Stimulated activated naive CD4-positive, alpha-beta T cell treated with Interleukin-2 at 50 U/mL for 16 hours (primary cell): ENCODE measurements at regions not wholly inside any gene's neighbourhood (a gene's known extent, or its start where the extent isn't known, plus 50 kb on each side); places are given as distances from the start of the nearest gene placed in this dataset.
"Not testable (repeated sequence)": the region's sequence is repeated elsewhere in the genome, so short reads cannot be mapped to it uniquely, and the experiment has no call there.

ENCODE experiments used
- DNase-seq: peaks from one replicate; lab custom pipeline; 2025; lab: John Stamatoyannopoulos, UW

GRCh38 chr6:145069966-145070365 is 665.4 kb downstream of the EPM2A start:
- no peak for DNase-seq

GRCh38 chr6:145070791-145071190 is 664.5 kb downstream of the EPM2A start:
- DNase-seq, result no peak

GRCh38 chr6:145071836-145072235 is 663.5 kb downstream of the EPM2A start:
- DNase-seq, result no peak

GRCh38 chr6:145073811-145074210 is 661.5 kb downstream of the EPM2A start:
- no peak for DNase-seq

GRCh38 chr6:145074805-145075204 is 660.5 kb downstream of the EPM2A start:
- DNase-seq, result no peak

- DNase-seq, result no peak
Measured at GRCh38 chr6:145075425-145075824, 659.9 kb downstream of the EPM2A start.

GRCh38 chr6:145076115-145076841 is 659.0 kb downstream of the EPM2A start:
- no peak for DNase-seq

- no peak for DNase-seq
Measured at GRCh38 chr6:145077382-145077781, 657.9 kb downstream of the EPM2A start.

- no peak for DNase-seq
Measured at GRCh38 chr6:145080651-145081050, 654.7 kb downstream of the EPM2A start.

GRCh38 chr6:145081677-145082076 is 653.6 kb downstream of the EPM2A start:
- no peak for DNase-seq

GRCh38 chr6:145082359-145082758 is 653.0 kb downstream of the EPM2A start:
- DNase-seq, result no peak

- DNase-seq, result no peak
Measured at GRCh38 chr6:145086197-145086596, 649.1 kb downstream of the EPM2A start.

GRCh38 chr6:145087034-145087433 is 648.3 kb downstream of the EPM2A start:
- DNase-seq, result no peak

- DNase-seq, result no peak
Measured at GRCh38 chr6:145090801-145091585, 644.3 kb downstream of the EPM2A start.

GRCh38 chr6:145091586-145092142 is 643.7 kb downstream of the EPM2A start:
- no peak for DNase-seq

- no peak for DNase-seq
Measured at GRCh38 chr6:145092554-145092953, 642.8 kb downstream of the EPM2A start.

- no peak for DNase-seq
Measured at GRCh38 chr6:145093226-145093625, 642.1 kb downstream of the EPM2A start.

- DNase-seq, result no peak
Measured at GRCh38 chr6:145096846-145097245, 638.5 kb downstream of the EPM2A start.

GRCh38 chr6:145098127-145098526 is 637.2 kb downstream of the EPM2A start:
- not testable (repeated sequence) for DNase-seq

GRCh38 chr6:145099713-145100112 is 635.6 kb downstream of the EPM2A start:
- DNase-seq, result no peak

- no peak for DNase-seq
Measured at GRCh38 chr6:145110109-145110508, 625.2 kb downstream of the EPM2A start.

- DNase-seq, result not testable (repeated sequence)
Measured at GRCh38 chr6:145111407-145111806, 623.9 kb downstream of the EPM2A start.

GRCh38 chr6:145112711-145113148 is 622.6 kb downstream of the EPM2A start:
- no peak for DNase-seq
